ENCODE measurements at regions not wholly inside any gene's neighbourhood (a gene's known extent, or its start where the extent isn't known, plus 50 kb on each side); places are given as distances from the start of the nearest gene placed in this dataset.

- DNase-seq (ENCODE audit: low spot score), result no peak
Measured at GRCh38 chr18:77985526-77986281, 736.1 kb downstream of the GALR1 start.

DNA sequence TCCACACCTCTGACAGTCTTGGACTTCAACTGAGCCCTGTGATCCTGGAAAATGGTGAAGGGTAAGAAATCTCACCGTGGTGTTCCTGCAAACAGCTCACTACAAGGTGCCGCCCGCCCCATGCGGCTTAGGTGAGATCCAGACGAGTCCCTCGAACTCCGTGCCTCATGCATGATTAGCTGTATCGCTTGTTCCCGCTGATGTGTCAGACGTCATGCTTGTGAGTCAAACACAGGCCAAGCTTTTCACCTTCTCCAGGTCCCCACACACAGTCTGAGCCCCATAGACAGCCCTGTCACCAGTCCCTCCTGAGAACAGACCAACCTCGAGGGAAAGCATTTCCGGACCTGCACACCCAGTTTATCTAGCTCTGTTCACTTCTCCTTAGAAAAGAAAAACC lies 740.5 kb downstream of the GALR1 start:
- no peak for DNase-seq (ENCODE audit: low spot score)

DNA sequence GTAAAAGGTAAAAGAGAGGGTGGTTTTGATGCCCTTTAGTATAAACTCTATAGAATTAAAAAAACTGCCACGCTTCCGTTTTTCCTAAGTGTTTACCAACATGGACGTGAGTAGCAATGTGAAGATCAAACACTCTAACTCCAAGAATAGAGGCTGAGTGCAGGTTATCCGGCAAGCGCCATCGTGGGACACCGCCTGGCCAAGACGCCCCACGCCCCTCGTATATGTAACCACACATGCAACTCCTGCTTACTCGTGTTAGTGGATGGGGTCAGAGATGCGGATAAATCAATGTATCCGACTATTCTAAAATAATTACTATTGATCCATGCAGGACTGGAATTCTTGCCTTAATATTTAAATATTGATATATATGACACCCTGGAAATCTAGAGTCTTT lies 741.3 kb downstream of the GALR1 start:
- DNase-seq (ENCODE audit: low spot score), result no peak

- no peak for DNase-seq (ENCODE audit: low spot score)
Measured at GRCh38 chr18:77992057-77992456, 742.4 kb downstream of the GALR1 start.

- DNase-seq (ENCODE audit: low spot score), result no peak
Measured at GRCh38 chr18:77993188-77993981, 743.7 kb downstream of the GALR1 start.

- DNase-seq (ENCODE audit: low spot score), result no peak
Measured at GRCh38 chr18:77995593-77995992, 745.9 kb downstream of the GALR1 start.

DNA sequence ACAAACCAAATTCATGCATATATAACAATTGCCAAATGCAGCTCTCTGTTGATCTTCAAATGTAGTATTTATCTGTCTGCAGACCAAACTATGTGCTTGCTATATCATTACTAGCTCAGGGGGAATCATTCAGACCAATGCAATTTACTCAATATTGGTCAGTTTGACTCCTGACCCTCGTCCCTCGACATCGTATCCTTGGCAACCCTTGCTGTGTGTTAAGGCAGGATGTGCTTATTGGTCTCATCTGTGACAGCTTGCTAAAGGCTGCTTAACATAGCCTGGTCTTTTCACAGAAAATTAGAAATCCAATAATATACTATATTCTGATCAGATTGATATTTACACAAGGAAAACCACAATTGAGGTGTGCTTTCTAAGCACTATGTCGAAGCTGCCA lies 747.1 kb downstream of the GALR1 start:
- DNase-seq (ENCODE audit: low spot score), result no peak

GRCh38 chr18:78001811-78002210 lies 752.2 kb downstream of the GALR1 start:
- no peak for DNase-seq (ENCODE audit: low spot score)

GRCh38 chr18:78006006-78006773 lies 756.5 kb downstream of the GALR1 start:
- DNase-seq (ENCODE audit: low spot score), result no peak

DNA sequence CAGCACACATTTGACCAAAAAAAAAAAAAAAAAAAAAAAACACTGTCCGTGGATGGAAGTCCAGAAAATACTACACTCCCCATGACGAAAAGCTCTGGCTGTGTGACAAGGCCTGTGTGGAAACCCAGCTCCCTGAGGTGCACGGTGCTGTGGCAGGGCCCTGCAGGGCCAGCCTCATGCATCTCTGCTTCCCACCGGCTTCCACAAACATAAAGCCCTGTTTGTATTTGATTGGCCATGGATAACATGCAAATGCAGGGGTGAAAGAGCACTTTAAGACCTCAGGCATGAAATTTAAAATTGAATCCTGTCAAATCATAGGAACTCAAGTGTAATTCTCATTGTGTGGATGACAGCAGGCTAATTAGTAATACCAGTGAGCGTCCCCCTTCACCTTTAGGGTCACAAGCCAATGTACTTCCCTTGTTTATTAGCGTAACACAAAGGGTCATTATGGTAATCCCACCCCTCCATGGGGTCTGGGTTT lies 757.2 kb downstream of the GALR1 start:
- no peak for DNase-seq (ENCODE audit: low spot score)

DNA sequence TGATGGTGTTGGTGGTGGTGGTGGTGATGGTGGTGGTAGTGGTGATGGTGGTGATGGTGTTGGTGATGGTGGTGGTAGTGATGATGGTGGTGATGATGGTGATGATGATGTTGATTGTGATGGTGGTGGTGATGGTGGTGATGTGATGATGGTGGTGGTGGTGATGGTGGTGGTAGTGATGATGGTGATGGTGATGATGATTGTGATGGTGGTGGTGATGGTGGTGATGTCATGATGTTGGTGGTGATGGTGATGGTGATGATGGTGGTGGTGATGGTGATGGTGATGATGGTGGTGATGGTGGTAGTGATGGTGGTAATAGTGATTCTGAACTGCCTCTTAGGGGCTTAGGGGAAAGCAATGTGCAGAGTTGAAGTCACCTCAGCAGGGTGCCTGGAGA lies 760.7 kb downstream of the GALR1 start:
- no peak for DNase-seq (ENCODE audit: low spot score)

GRCh38 chr18:78017869-78018268 lies 768.2 kb downstream of the GALR1 start:
- no peak for DNase-seq (ENCODE audit: low spot score)

DNA sequence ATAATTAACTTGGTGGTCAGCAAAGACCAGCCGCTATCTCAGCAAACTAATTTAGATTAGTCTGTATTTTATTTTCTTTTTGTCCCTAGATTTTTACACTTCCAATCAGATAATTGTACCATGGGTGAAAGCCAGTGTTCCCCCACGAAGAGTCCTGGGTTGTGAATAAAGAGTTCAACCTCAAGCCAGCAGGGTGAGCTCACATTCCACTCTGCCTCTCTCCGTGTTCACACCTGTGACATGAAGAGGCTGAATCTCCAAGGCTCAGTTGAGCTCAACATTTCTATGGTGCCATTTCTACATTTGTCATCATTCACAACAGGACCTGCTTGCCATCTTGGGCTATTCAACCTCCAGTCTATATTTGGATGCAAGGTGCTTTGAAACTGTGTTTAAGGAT lies 771.5 kb downstream of the GALR1 start:
- DNase-seq (ENCODE audit: low spot score), result no peak

DNA sequence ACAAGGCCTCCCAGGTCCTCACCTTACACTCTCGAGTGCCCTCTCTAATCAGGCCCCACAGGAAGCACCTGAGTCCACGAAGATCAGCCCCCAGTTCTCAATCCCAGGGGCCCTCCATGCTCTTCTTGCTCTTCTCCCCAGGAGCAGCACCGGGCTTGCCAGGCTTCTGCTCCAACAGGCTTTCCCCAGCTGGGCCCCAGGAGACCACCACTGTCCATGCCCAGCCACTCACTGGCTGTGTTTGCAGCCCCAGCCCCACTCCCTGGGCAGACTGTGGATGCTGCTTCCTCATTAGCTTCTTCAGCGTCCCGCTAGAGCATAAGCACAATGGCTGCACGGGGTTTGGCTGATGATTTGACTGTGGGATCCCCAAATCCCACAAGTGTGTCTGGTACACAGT lies 781.9 kb downstream of the GALR1 start:
- no peak for DNase-seq (ENCODE audit: low spot score)

DNA sequence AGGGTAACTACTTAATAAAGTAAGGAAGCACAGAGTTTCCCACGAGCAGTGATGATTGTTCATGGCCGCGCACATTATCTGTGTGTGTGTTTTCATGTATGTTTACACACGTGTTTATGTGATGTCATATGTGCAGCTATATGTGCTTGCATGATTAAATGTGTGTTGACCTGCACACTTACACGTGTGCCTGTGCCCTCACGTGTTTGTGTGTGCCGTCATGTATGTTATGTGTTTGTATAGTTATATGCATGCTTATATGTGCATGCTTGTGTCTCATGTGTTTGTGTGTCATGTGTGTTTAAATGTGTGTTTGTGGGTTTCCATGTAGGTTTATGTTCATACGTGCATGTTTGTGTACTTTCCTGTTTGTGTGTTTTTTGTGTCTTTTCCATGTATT lies 782.3 kb downstream of the GALR1 start:
- DNase-seq (ENCODE audit: low spot score), result no peak

- DNase-seq (ENCODE audit: low spot score), result no peak
Measured at GRCh38 chr18:78032574-78032973, 782.9 kb downstream of the GALR1 start.

- DNase-seq (ENCODE audit: low spot score), result no peak
Measured at GRCh38 chr18:78034755-78035154, 785.1 kb downstream of the GALR1 start.

GRCh38 chr18:78041218-78041617 lies 791.6 kb downstream of the GALR1 start:
- DNase-seq (ENCODE audit: low spot score), result no peak

GRCh38 chr18:78046631-78047030 lies 797.0 kb downstream of the GALR1 start:
- DNase-seq (ENCODE audit: low spot score), result no peak

DNA sequence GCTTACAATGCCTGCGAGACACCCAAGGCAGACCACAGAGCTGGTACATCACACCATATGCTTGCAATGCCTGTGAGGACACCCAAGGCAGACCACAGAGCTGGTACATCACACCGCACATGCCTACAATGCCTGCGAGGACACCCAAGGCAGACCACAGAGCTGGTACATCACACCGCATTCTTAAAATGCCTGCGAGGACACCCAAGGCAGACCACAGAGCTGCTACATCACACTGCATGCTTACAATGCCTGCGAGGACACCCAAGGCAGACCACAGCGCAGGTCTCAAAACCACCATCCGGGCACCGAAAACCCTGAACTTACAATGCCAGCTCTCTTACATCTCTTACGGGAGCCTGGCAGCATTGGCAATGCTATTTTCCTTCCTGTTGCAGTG lies 799.6 kb downstream of the GALR1 start:
- no peak for DNase-seq (ENCODE audit: low spot score)

DNA sequence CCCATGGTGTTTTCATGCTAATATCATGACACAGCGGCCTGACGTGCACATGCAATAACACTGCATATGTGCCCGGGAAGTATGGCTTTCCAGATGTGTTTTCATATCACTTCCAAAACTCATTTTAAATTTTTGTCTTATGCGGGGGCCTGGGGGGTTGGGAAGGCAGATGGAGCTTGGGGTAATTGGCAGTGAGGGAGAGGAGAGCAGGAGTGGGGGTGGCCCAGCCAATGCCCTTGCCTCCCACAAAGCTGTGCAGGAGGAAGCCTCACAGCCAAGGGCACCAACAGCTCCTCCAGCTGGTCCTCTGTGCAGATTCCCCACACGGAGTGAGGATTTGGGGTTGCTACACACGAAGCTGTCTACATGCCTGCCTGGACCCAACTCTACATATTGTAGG lies 805.2 kb downstream of the GALR1 start:
- no peak for DNase-seq (ENCODE audit: low spot score)

- no peak for DNase-seq (ENCODE audit: low spot score)
Measured at GRCh38 chr18:78056011-78056410, 806.4 kb downstream of the GALR1 start.
